ENCODE measurements at regions not wholly inside any gene's neighbourhood (a gene's known extent, or its start where the extent isn't known, plus 50 kb on each side); places are given as distances from the start of the nearest gene placed in this dataset.
A peak's percentile ranks its signal among the peaks of the same experiment; 100 is the strongest.
"Not testable (repeated sequence)": the region's sequence is repeated elsewhere in the genome, so short reads cannot be mapped to it uniquely, and the experiment has no call there.

DNA sequence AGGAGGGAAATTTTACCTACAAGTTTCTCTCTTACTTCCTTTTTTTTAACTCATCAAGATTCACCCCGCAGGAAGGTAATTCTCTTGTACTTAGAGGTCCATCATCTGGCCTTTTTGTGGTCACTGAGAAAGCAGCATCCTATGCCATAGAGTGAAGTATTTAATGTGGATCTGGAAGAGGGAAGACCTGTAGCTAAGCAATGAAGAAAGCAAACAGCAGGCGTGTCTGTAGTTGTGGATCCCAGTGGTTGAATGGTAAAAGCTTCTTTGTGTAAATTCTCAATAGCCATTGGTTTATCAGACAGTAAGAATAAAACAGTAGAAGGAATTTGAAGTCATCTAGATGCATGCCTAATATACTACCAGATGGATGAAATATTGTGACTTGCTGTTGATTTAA is 196.4 kb downstream of the ANKRD7 start:
- Histone ChIP-seq H4K20me1 (ENCODE audit: insufficient read depth, low read length) (no peaks in the 10 kb centered on the region), H2AFZ (ENCODE audit: low read depth, low read length) (no peak overlapping the region), H3K9ac (ENCODE audit: low read length) (no peak overlapping the region), H3K4me1 (ENCODE audit: insufficient read depth, low read length) (no peaks in the 10 kb centered on the region), H3K27me3 (ENCODE audit: insufficient read depth, low read length) (no peaks in the 10 kb centered on the region), H3K27ac (ENCODE audit: low read depth, low read length) (no peak overlapping the region), H3K9me3 (ENCODE audit: insufficient read depth, low read depth, low read length) (no peaks in the 10 kb centered on the region), H3K4me2 (ENCODE audit: low read length) (no peak overlapping the region), H3K79me2 (ENCODE audit: insufficient read depth, low read length) (no peaks in the 10 kb centered on the region), H3K4me3 (ENCODE audit: insufficient read depth, low read depth, low read length) (no peak overlapping the region), H3K36me3 (ENCODE audit: insufficient read depth, low read length) (no peaks in the 10 kb centered on the region)
- Mint-ChIP-seq H3K27me3 (ENCODE audit: low read depth, unreplicated experiment) (no peaks in the 10 kb centered on the region), H3K4me3 (ENCODE audit: unreplicated experiment) (no peak overlapping the region), H3K4me1 (ENCODE audit: low read depth, unreplicated experiment) (no peaks in the 10 kb centered on the region), H3K9me3 (ENCODE audit: unreplicated experiment) (no peaks in the 10 kb centered on the region), H3K36me3 (ENCODE audit: low read depth, unreplicated experiment) (no peaks in the 10 kb centered on the region), H3K27ac (ENCODE audit: unreplicated experiment) (no peak overlapping the region)
- no peak for FAIRE-seq
- no peak for DNase-seq (ENCODE audit: low read depth)
- no peak for TF ChIP-seq EZH2 (IDR thresholded peaks at IDR 0.05; ENCODE audit: insufficient read depth, low read length)
- TF ChIP-seq, protein P1, sequence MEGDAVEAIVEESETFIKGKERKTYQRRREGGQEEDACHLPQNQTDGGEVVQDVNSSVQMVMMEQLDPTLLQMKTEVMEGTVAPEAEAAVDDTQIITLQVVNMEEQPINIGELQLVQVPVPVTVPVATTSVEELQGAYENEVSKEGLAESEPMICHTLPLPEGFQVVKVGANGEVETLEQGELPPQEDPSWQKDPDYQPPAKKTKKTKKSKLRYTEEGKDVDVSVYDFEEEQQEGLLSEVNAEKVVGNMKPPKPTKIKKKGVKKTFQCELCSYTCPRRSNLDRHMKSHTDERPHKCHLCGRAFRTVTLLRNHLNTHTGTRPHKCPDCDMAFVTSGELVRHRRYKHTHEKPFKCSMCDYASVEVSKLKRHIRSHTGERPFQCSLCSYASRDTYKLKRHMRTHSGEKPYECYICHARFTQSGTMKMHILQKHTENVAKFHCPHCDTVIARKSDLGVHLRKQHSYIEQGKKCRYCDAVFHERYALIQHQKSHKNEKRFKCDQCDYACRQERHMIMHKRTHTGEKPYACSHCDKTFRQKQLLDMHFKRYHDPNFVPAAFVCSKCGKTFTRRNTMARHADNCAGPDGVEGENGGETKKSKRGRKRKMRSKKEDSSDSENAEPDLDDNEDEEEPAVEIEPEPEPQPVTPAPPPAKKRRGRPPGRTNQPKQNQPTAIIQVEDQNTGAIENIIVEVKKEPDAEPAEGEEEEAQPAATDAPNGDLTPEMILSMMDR (IDR thresholded peaks at IDR 0.05; ENCODE audit: insufficient read depth, low read depth, low read length) = no peak

DNA sequence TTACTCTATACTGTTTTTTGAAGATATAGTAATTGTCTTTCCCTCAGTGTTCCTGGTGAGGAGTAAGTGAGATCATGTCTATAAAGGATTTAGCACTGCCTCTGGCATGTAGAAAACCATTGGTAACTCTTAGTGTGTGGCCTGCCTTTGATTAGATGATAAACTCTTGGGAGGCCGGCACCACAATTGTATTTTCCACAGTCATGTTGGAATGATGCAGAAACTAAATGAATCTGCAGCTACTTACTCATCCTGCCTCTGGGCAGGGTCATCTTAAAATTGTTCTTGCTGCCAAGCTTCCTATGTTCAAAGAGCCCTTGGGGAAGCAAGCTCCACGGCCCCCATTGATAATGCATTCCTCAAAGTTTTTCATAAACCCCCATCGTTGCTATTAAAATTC is 204.6 kb downstream of the ANKRD7 start:
- no peak overlapping the region for H3K4me3 Mint-ChIP-seq (ENCODE audit: unreplicated experiment)

DNA sequence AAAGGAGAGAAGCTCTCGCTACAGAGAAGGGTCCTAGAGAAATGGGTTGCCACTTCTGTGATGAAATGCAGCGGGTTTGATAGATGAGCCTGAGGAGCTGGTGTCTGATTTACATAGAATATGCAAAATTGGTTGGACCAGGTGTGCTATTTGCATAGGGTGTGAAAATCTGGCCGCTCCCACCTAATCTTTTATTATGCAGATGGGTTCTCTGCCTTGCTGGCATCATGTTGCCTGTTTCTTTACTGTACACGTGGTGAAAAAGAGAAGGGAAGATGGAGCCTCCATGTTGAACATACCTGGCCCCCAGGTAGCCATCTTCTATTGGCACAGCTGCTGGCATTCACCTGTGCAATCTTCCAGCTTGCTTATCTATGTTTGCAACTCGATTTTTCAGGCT is 212.2 kb downstream of the ANKRD7 start:
- H3K9me3 ChIP-seq (ENCODE audit: insufficient read depth, low read depth, low read length) = no peaks in the 10 kb centered on the region
- H2AFZ ChIP-seq (ENCODE audit: low read depth, low read length) = no peak overlapping the region
- TF ChIP-seq EZH2 (IDR thresholded peaks at IDR 0.05; ENCODE audit: insufficient read depth, low read length) = no peak
- TF ChIP-seq, protein P1 (IDR thresholded peaks at IDR 0.05; ENCODE audit: insufficient read depth, low read depth, low read length) = no peak
- H3K4me3 Mint-ChIP-seq (ENCODE audit: unreplicated experiment) = no peak overlapping the region
- no peaks in the 10 kb centered on the region for H4K20me1 ChIP-seq (ENCODE audit: insufficient read depth, low read length)
- no peak overlapping the region for H3K4me2 ChIP-seq (ENCODE audit: low read length)
- H3K4me3 ChIP-seq (ENCODE audit: insufficient read depth, low read depth, low read length) = no peak overlapping the region
- H3K9ac ChIP-seq (ENCODE audit: low read length) = no peak overlapping the region
- no peaks in the 10 kb centered on the region for H3K27me3 Mint-ChIP-seq (ENCODE audit: low read depth, unreplicated experiment)
- no peak overlapping the region for H3K27ac Mint-ChIP-seq (ENCODE audit: unreplicated experiment)
- no peaks in the 10 kb centered on the region for H3K4me1 ChIP-seq (ENCODE audit: insufficient read depth, low read length)
- peaks cover 2% of the 10 kb centered on the region for H3K9me3 Mint-ChIP-seq (ENCODE audit: unreplicated experiment)
- no peaks in the 10 kb centered on the region for H3K79me2 ChIP-seq (ENCODE audit: insufficient read depth, low read length)
- FAIRE-seq (no peak), DNase-seq (ENCODE audit: low read depth) (no peak)
- no peak overlapping the region for H3K27ac ChIP-seq (ENCODE audit: low read depth, low read length)
- no peaks in the 10 kb centered on the region for H3K27me3 ChIP-seq (ENCODE audit: insufficient read depth, low read length)
- H3K4me1 Mint-ChIP-seq (ENCODE audit: low read depth, unreplicated experiment) = no peaks in the 10 kb centered on the region
- H3K36me3 Mint-ChIP-seq (ENCODE audit: low read depth, unreplicated experiment) = no peaks in the 10 kb centered on the region
- no peaks in the 10 kb centered on the region for H3K36me3 ChIP-seq (ENCODE audit: insufficient read depth, low read length)

More for the DNA sequence above, 204.6 kb downstream of the ANKRD7 start:
- no peak overlapping the region for H3K27ac ChIP-seq (ENCODE audit: low read depth, low read length)
- no peak overlapping the region for H3K27ac Mint-ChIP-seq (ENCODE audit: unreplicated experiment)
- H3K9me3 ChIP-seq (ENCODE audit: insufficient read depth, low read depth, low read length) = no peaks in the 10 kb centered on the region
- H3K4me1 Mint-ChIP-seq (ENCODE audit: low read depth, unreplicated experiment) = no peaks in the 10 kb centered on the region
- no peaks in the 10 kb centered on the region for H3K27me3 ChIP-seq (ENCODE audit: insufficient read depth, low read length)
- no peak overlapping the region for H3K9ac ChIP-seq (ENCODE audit: low read length)
- DNase-seq (ENCODE audit: low read depth) (peak; percentile 13), FAIRE-seq (no peak)
- H3K36me3 ChIP-seq (ENCODE audit: insufficient read depth, low read length) = no peaks in the 10 kb centered on the region
- TF ChIP-seq EZH2 (IDR thresholded peaks at IDR 0.05; ENCODE audit: insufficient read depth, low read length) = no peak
- TF ChIP-seq, protein P1 (IDR thresholded peaks at IDR 0.05; ENCODE audit: insufficient read depth, low read depth, low read length) = no peak
- no peaks in the 10 kb centered on the region for H3K79me2 ChIP-seq (ENCODE audit: insufficient read depth, low read length)
- H3K4me1 ChIP-seq (ENCODE audit: insufficient read depth, low read length) = no peaks in the 10 kb centered on the region
- no peaks in the 10 kb centered on the region for H3K27me3 Mint-ChIP-seq (ENCODE audit: low read depth, unreplicated experiment)
- peaks cover 2% of the 10 kb centered on the region for H3K36me3 Mint-ChIP-seq (ENCODE audit: low read depth, unreplicated experiment)
- H3K4me2 ChIP-seq (ENCODE audit: low read length) = no peak overlapping the region
- H4K20me1 ChIP-seq (ENCODE audit: insufficient read depth, low read length) = no peaks in the 10 kb centered on the region
- no peak overlapping the region for H2AFZ ChIP-seq (ENCODE audit: low read depth, low read length)
- no peak overlapping the region for H3K4me3 ChIP-seq (ENCODE audit: insufficient read depth, low read depth, low read length)
- H3K9me3 Mint-ChIP-seq (ENCODE audit: unreplicated experiment) = peaks cover 2% of the 10 kb centered on the region

DNA sequence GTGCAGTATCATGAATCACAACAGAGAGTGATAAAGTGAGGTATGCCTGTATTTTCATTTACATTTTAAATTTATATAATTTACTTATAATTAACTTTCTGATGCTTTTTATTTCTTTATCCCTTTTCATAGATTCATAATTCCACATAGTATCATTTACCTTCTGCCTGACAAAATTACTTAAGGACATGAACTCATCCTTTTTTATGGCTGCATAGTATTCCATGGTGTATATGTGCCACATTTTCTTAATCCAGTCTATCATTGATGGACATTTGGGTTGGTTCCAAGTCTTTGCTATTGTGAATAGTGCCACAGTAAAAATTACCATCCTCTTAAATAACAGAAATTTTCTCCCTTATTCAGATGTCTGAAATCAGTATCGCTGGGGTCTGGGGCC is 224.5 kb downstream of the ANKRD7 start:
- not testable (repeated sequence) for H3K4me3 ChIP-seq (ENCODE audit: insufficient read depth, low read depth, low read length); H3K79me2 ChIP-seq (ENCODE audit: insufficient read depth, low read length); H3K9me3 ChIP-seq (ENCODE audit: insufficient read depth, low read depth, low read length); H3K27ac Mint-ChIP-seq (ENCODE audit: unreplicated experiment); H3K4me2 ChIP-seq (ENCODE audit: low read length); H3K36me3 ChIP-seq (ENCODE audit: insufficient read depth, low read length); H3K27me3 ChIP-seq (ENCODE audit: insufficient read depth, low read length); H3K27me3 Mint-ChIP-seq (ENCODE audit: low read depth, unreplicated experiment); DNase-seq (ENCODE audit: low read depth); H3K9ac ChIP-seq (ENCODE audit: low read length); FAIRE-seq; H3K4me1 Mint-ChIP-seq (ENCODE audit: low read depth, unreplicated experiment); H3K27ac ChIP-seq (ENCODE audit: low read depth, low read length); H3K36me3 Mint-ChIP-seq (ENCODE audit: low read depth, unreplicated experiment); H3K4me1 ChIP-seq (ENCODE audit: insufficient read depth, low read length); H2AFZ ChIP-seq (ENCODE audit: low read depth, low read length); H3K4me3 Mint-ChIP-seq (ENCODE audit: unreplicated experiment); H3K9me3 Mint-ChIP-seq (ENCODE audit: unreplicated experiment); H4K20me1 ChIP-seq (ENCODE audit: insufficient read depth, low read length)

Data from astrocyte (in vitro differentiated cells and primary cell).